NB4 (cell line): ENCODE measurements at regions not wholly inside any gene's neighbourhood (a gene's known extent, or its start where the extent isn't known, plus 50 kb on each side); places are given as distances from the start of the nearest gene placed in this dataset.

Source experiments
- DNase-seq: peaks from one replicate; pipeline ENCODE4 v3.0.0; 2010; ENCODE audit warnings: low read depth
- H3K4me3 ChIP-seq: one replicate; pipeline ENCODE4 v1.5.1; 2011; ENCODE audit warnings: mild to moderate bottlenecking, low read depth, low read length, moderate library complexity
- CTCF ChIP-seq: IDR thresholded peaks from one replicate; pipeline ENCODE4 v1.5.1; 2012; ENCODE audit warnings: low read depth, low read length
- MAX ChIP-seq: IDR thresholded peaks from 2 replicates; pipeline ENCODE4 v1.6.1; 2011; ENCODE audit warnings: low read depth, low read length
- MYC ChIP-seq: IDR thresholded peaks from 2 replicates; pipeline ENCODE4 v1.6.1; 2011; ENCODE audit warnings: low read depth, low read length
- POLR2A ChIP-seq: IDR thresholded peaks from 2 replicates; pipeline ENCODE4 v1.6.1; 2011; ENCODE audit warnings: mild to moderate bottlenecking; ENCODE audit not compliant: insufficient read length; ENCODE audit errors: extremely low read depth

- no peak for DNase-seq
- H3K4me3 ChIP-seq: no peak overlapping the region
- no peak for TF ChIP-seq POLR2A
- TF ChIP-seq MYC: no peak
- TF ChIP-seq CTCF: no peak
- no peak for TF ChIP-seq MAX
These were observed 758.7 kb upstream of the CELF2 start for GRCh38 chr10:10259013-10259412.

- no peak overlapping the region for H3K4me3 ChIP-seq
- no peak for TF ChIP-seq CTCF
- TF ChIP-seq MYC: no peak
- TF ChIP-seq POLR2A: no peak
- TF ChIP-seq MAX: no peak
- no peak for DNase-seq
These were observed 747.3 kb upstream of the CELF2 start for GRCh38 chr10:10270126-10271050.

- DNase-seq: no peak
- no peak overlapping the region for H3K4me3 ChIP-seq
- TF ChIP-seq POLR2A (no peak), MAX (no peak), MYC (no peak), CTCF (no peak)
These were observed 746.0 kb upstream of the CELF2 start for GRCh38 chr10:10271639-10272192.

- DNase-seq: no peak
- TF ChIP-seq MYC (no peak), POLR2A (no peak), MAX (no peak), CTCF (no peak)
- no peak overlapping the region for H3K4me3 ChIP-seq
These were observed 744.0 kb upstream of the CELF2 start for GRCh38 chr10:10273661-10274060.

GRCh38 chr10:10279906-10280305, 737.8 kb upstream of the CELF2 start:
- no peak for TF ChIP-seq MAX
- TF ChIP-seq MYC: no peak
- no peak for TF ChIP-seq CTCF
- no peak for TF ChIP-seq POLR2A
- no peak for DNase-seq

More at GRCh38 chr10:10279906-10280305, 737.8 kb upstream of the CELF2 start:
- H3K4me3 ChIP-seq: no peak overlapping the region
